Right atrium auricular region (tissue), 2 donors: ENCODE measurements at regions not wholly inside any gene's neighbourhood (a gene's known extent, or its start where the extent isn't known, plus 50 kb on each side); places are given as distances from the start of the nearest gene placed in this dataset.
"Not testable (repeated sequence)": the region's sequence is repeated elsewhere in the genome, so short reads cannot be mapped to it uniquely, and the experiment has no call there.

Source experiments
- DNase-seq: peaks from one replicate; pipeline ENCODE4 v3.0.0-alpha.2; 2019; ENCODE audit warnings: low spot score
- H3K27ac ChIP-seq, 2 donors: fragments of 200-600 bp; sonication (generic); 1 replicate in 1 of 2; 2 replicates in 1 of 2; pipeline ENCODE4 v1.5.1; 2016 to 2019
- H3K27me3 ChIP-seq, 2 donors: fragments of 200-600 bp; sonication (generic); one replicate each; pipeline versions ENCODE4 v1.5.1 to v1.6.0; 2017 to 2019
- H3K36me3 ChIP-seq: fragments of 200-600 bp; sonication (generic); one replicate; pipeline ENCODE4 v1.5.1; 2016
- H3K4me1 ChIP-seq, 2 donors: fragments of 200-600 bp; sonication (generic); one replicate each; pipeline versions ENCODE4 v1.5.1 to v1.6.0; 2017 to 2019
- H3K4me3 ChIP-seq, 2 donors: fragments of 200-600 bp; sonication (generic); 1 replicate in 1 of 2; 2 replicates in 1 of 2; pipeline ENCODE4 v1.5.1; 2017 to 2019; ENCODE audit warnings: mild to moderate bottlenecking in 1 of 2, moderate library complexity in 1 of 2
- H3K9me3 ChIP-seq, 2 donors: fragments of 200-600 bp; sonication (generic); one replicate each; pipeline ENCODE4 v1.5.1; 2019
- CTCF ChIP-seq, 2 donors: fragments of 200-600 bp; sonication (generic); IDR thresholded peaks; one replicate each; pipeline ENCODE4 v1.5.1; 2019; ENCODE audit warnings: antibody characterized with exemption in 2 of 2

GRCh38 chr13:85565652-85566051 lies 233.6 kb downstream of the SLITRK6 start:
- Histone ChIP-seq H3K27ac (no peak overlapping the region), H3K4me3 (no peak overlapping the region), H3K9me3 (no peaks in the 10 kb centered on the region), H3K4me1 (no peaks in the 10 kb centered on the region), H3K36me3 (no peaks in the 10 kb centered on the region), H3K27me3 (no peaks in the 10 kb centered on the region)
- no peak for TF ChIP-seq CTCF (IDR thresholded peaks at IDR 0.05)
- DNase-seq: no peak

DNA sequence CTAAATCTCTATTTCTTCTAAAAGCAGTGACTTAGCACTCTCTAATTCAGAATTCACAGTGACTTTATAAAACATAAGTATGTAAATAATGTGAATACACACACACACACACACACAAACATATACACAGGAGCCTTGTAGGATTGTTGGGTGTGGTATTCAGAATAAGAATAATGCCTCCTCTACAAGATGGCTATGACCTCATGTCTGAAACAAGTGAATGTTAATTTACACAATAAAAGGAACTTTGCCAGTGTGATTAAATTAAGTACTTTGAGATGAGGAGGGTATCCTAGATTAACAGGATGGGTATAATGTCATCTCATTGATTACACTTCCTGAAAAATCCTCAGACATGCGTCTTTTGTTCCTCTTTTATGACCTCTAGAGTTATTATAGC lies 234.6 kb downstream of the SLITRK6 start:
- no peaks in the 10 kb centered on the region for H3K9me3 ChIP-seq
- H3K4me1 ChIP-seq: no peaks in the 10 kb centered on the region
- H3K27me3 ChIP-seq: no peaks in the 10 kb centered on the region
- no peaks in the 10 kb centered on the region for H3K36me3 ChIP-seq
- no peak overlapping the region for H3K27ac ChIP-seq
- TF ChIP-seq CTCF (IDR thresholded peaks at IDR 0.05): no peak
- H3K4me3 ChIP-seq: no peak overlapping the region
- DNase-seq: no peak

- Histone ChIP-seq H3K36me3 (no peaks in the 10 kb centered on the region), H3K4me1 (no peaks in the 10 kb centered on the region), H3K27me3 (no peaks in the 10 kb centered on the region), H3K9me3 (no peaks in the 10 kb centered on the region), H3K4me3 (no peak overlapping the region), H3K27ac (no peak overlapping the region)
- TF ChIP-seq CTCF (IDR thresholded peaks at IDR 0.05): no peak
- DNase-seq: no peak
Measured at GRCh38 chr13:85562282-85562681, 236.9 kb downstream of the SLITRK6 start.

GRCh38 chr13:85557691-85558467 lies 241.3 kb downstream of the SLITRK6 start:
- H3K9me3 ChIP-seq: no peaks in the 10 kb centered on the region
- H3K4me3 ChIP-seq: no peak overlapping the region
- DNase-seq: no peak
- no peaks in the 10 kb centered on the region for H3K4me1 ChIP-seq
- TF ChIP-seq CTCF (IDR thresholded peaks at IDR 0.05): no peak
- H3K27me3 ChIP-seq: no peaks in the 10 kb centered on the region
- H3K27ac ChIP-seq: no peak overlapping the region
- H3K36me3 ChIP-seq: no peaks in the 10 kb centered on the region

GRCh38 chr13:85551012-85551411 lies 248.2 kb downstream of the SLITRK6 start:
- Histone ChIP-seq H3K27me3 (no peaks in the 10 kb centered on the region), H3K9me3 (peaks cover 0 to 9% of the 10 kb centered on the region in 2 donors), H3K4me1 (no peaks in the 10 kb centered on the region), H3K36me3 (no peaks in the 10 kb centered on the region), H3K27ac (no peak overlapping the region), H3K4me3 (no peak overlapping the region)
- no peak for DNase-seq
- TF ChIP-seq CTCF (IDR thresholded peaks at IDR 0.05): no peak

- H3K9me3 ChIP-seq: peaks cover 0 to 9% of the 10 kb centered on the region in 2 donors
- no peak for DNase-seq
- no peak for TF ChIP-seq CTCF (IDR thresholded peaks at IDR 0.05)
- no peak overlapping the region for H3K27ac ChIP-seq
- no peak overlapping the region for H3K4me3 ChIP-seq
- no peaks in the 10 kb centered on the region for H3K4me1 ChIP-seq
- H3K27me3 ChIP-seq: no peaks in the 10 kb centered on the region
- no peaks in the 10 kb centered on the region for H3K36me3 ChIP-seq
Measured at GRCh38 chr13:85549819-85550218, 249.4 kb downstream of the SLITRK6 start.

- not testable (repeated sequence) for H3K9me3 ChIP-seq, DNase-seq, H3K4me1 ChIP-seq, H3K27ac ChIP-seq, H3K27me3 ChIP-seq, H3K4me3 ChIP-seq, H3K36me3 ChIP-seq
Measured at GRCh38 chr13:85548845-85549244, 250.4 kb downstream of the SLITRK6 start.
